HG03139 (cell line): ENCODE measurements at regions not wholly inside any gene's neighbourhood (a gene's known extent, or its start where the extent isn't known, plus 50 kb on each side); places are given as distances from the start of the nearest gene placed in this dataset.
"Not testable (repeated sequence)": the region's sequence is repeated elsewhere in the genome, so short reads cannot be mapped to it uniquely, and the experiment has no call there.

Experiments
- ATAC-seq: cut with Tn5 transposase; IDR thresholded peaks from one replicate; pipeline ENCODE4 v1.9.1; 2021; ENCODE audit not compliant: unreplicated experiment

GRCh38 chr2:111439237-111439636 lies 318.5 kb downstream of the BCL2L11 start:
- ATAC-seq, result not testable (repeated sequence)

GRCh38 chr2:111441614-111442013 lies 320.9 kb downstream of the BCL2L11 start:
- ATAC-seq, result not testable (repeated sequence)

GRCh38 chr2:111442767-111443454 lies 322.2 kb downstream of the BCL2L11 start:
- not testable (repeated sequence) for ATAC-seq

- ATAC-seq, result not testable (repeated sequence)
These were observed 323.8 kb downstream of the BCL2L11 start for GRCh38 chr2:111444516-111444915.

- ATAC-seq, result not testable (repeated sequence)
These were observed 324.6 kb downstream of the BCL2L11 start for GRCh38 chr2:111445191-111445929.

GRCh38 chr2:111445941-111446340 lies 325.2 kb downstream of the BCL2L11 start:
- ATAC-seq, result not testable (repeated sequence)

GRCh38 chr2:111447482-111447881 lies 326.8 kb downstream of the BCL2L11 start:
- not testable (repeated sequence) for ATAC-seq

- ATAC-seq, result not testable (repeated sequence)
These were observed 328.1 kb downstream of the BCL2L11 start for GRCh38 chr2:111448796-111449195.

- not testable (repeated sequence) for ATAC-seq
These were observed 329.8 kb downstream of the BCL2L11 start for GRCh38 chr2:111450526-111450925.

- not testable (repeated sequence) for ATAC-seq
These were observed 331.0 kb downstream of the BCL2L11 start for GRCh38 chr2:111451692-111452199.

GRCh38 chr2:111452208-111452607 lies 331.5 kb downstream of the BCL2L11 start:
- not testable (repeated sequence) for ATAC-seq

- ATAC-seq, result not testable (repeated sequence)
These were observed 332.6 kb downstream of the BCL2L11 start for GRCh38 chr2:111453308-111453707.

GRCh38 chr2:111453816-111454215 lies 333.1 kb downstream of the BCL2L11 start:
- ATAC-seq, result not testable (repeated sequence)

GRCh38 chr2:111454404-111454803 lies 333.7 kb downstream of the BCL2L11 start:
- peak; percentile 88 for ATAC-seq

GRCh38 chr2:111455016-111456015 lies 334.6 kb downstream of the BCL2L11 start:
- not testable (repeated sequence) for ATAC-seq

- ATAC-seq, result not testable (repeated sequence)
These were observed 336.5 kb downstream of the BCL2L11 start for GRCh38 chr2:111457191-111457590.

- not testable (repeated sequence) for ATAC-seq
These were observed 340.2 kb downstream of the BCL2L11 start for GRCh38 chr2:111460901-111461300.

GRCh38 chr2:111461831-111462230 lies 341.1 kb downstream of the BCL2L11 start:
- not testable (repeated sequence) for ATAC-seq

GRCh38 chr2:111462572-111462971 lies 341.9 kb downstream of the BCL2L11 start:
- not testable (repeated sequence) for ATAC-seq

GRCh38 chr2:111463238-111463848 lies 342.6 kb downstream of the BCL2L11 start:
- not testable (repeated sequence) for ATAC-seq
